Right lobe of liver (tissue), 4 donors: ENCODE measurements at regions not wholly inside any gene's neighbourhood (a gene's known extent, or its start where the extent isn't known, plus 50 kb on each side); places are given as distances from the start of the nearest gene placed in this dataset.

Source experiments
- CTCF ChIP-seq, 4 donors: fragments of 200-600 bp in 3 of 4; fragments of 450-650 bp in 1 of 4; IDR thresholded peaks; one replicate each; pipeline versions ENCODE4 v1.5.1 to v1.8.0; 2016 to 2022; ENCODE audit warnings: antibody characterized with exemption in 4 of 4, mild to moderate bottlenecking in 2 of 4
- POLR2A ChIP-seq: fragments of 450-650 bp; IDR thresholded peaks from one replicate; pipeline ENCODE4 v1.6.1; 2017; ENCODE audit warnings: antibody characterized with exemption, mild to moderate bottlenecking
- donor health status: DM: no; HTN: no; CAD: no.
- donor health status: DM: no; HTN: no; CAD: no.
- donor health status: DM: no; HTN: yes; CAD: no.

- TF ChIP-seq CTCF (IDR thresholded peaks at IDR 0.05) (no peak), POLR2A (no peak)
Observed at GRCh38 chr1:218778257-218779126, 395.2 kb upstream of the LYPLAL1 start.
